H9 (cell line): ENCODE measurements at regions not wholly inside any gene's neighbourhood (a gene's known extent, or its start where the extent isn't known, plus 50 kb on each side); places are given as distances from the start of the nearest gene placed in this dataset.

Experiments used
- DNase-seq: peaks from one replicate; pipeline ENCODE4 v3.0.0-alpha.2; 2017
- H2AFZ ChIP-seq: one replicate; pipeline ENCODE4 v1.6.1; 2013; ENCODE audit warnings: mild to moderate bottlenecking, low read length, control low read depth, moderate library complexity
- H2AK5ac ChIP-seq: 2 replicates; pipeline ENCODE4 v1.6.1; 2013; ENCODE audit warnings: low read length, control low read depth, mixed read lengths; ENCODE audit not compliant: insufficient read length
- H2BK120ac ChIP-seq: one replicate; pipeline ENCODE4 v1.6.1; 2013; ENCODE audit warnings: low read depth, mild to moderate bottlenecking, low read length, control low read depth, inconsistent platforms; ENCODE audit not compliant: poor library complexity, severe bottlenecking
- H2BK12ac ChIP-seq: 2 replicates; pipeline ENCODE4 v1.6.1; 2013; ENCODE audit warnings: low read length, control low read depth, mixed read lengths, low read depth; ENCODE audit not compliant: insufficient read length
- H2BK15ac ChIP-seq: 2 replicates; pipeline ENCODE4 v1.6.1; 2013; ENCODE audit warnings: low read depth, low read length, control low read depth
- H2BK20ac ChIP-seq: one replicate; pipeline ENCODE4 v1.6.1; 2013; ENCODE audit warnings: low read depth, mild to moderate bottlenecking, low read length, control low read depth, inconsistent platforms; ENCODE audit not compliant: poor library complexity, severe bottlenecking
- H2BK5ac ChIP-seq: 2 replicates; pipeline ENCODE4 v1.6.1; 2013; ENCODE audit warnings: low read length, control low read depth, mixed read lengths; ENCODE audit not compliant: insufficient read length
- H3K14ac ChIP-seq: 2 replicates; pipeline ENCODE4 v1.6.1; 2013; ENCODE audit warnings: low read length, control low read depth; ENCODE audit not compliant: insufficient read depth
- H3K18ac ChIP-seq: 2 replicates; pipeline ENCODE4 v1.6.1; 2013; ENCODE audit warnings: low read depth, mild to moderate bottlenecking, mixed read lengths, low read length, control low read depth; ENCODE audit not compliant: insufficient read length
- H3K23ac ChIP-seq: 2 replicates; pipeline ENCODE4 v1.6.1; 2013; ENCODE audit warnings: low read length, control low read depth, mixed read lengths, low read depth; ENCODE audit not compliant: insufficient read length
- H3K23me2 ChIP-seq: 2 replicates; pipeline ENCODE4 v1.6.1; 2013; ENCODE audit warnings: low read depth, mild to moderate bottlenecking, mixed read lengths, low read length, control low read depth; ENCODE audit not compliant: insufficient read length, poor library complexity, severe bottlenecking
- H3K27ac ChIP-seq: 2 replicates; pipeline ENCODE4 v1.5.1; 2013; ENCODE audit warnings: low read length, control low read depth, mixed read lengths, low read depth; ENCODE audit not compliant: insufficient read length
- H3K27me3 ChIP-seq: 2 replicates; pipeline ENCODE4 v1.6.1; 2013; ENCODE audit warnings: low read length, control low read depth, inconsistent platforms; ENCODE audit not compliant: insufficient read depth
- H3K4ac ChIP-seq: 2 replicates; pipeline ENCODE4 v1.6.1; 2013; ENCODE audit warnings: low read depth, mild to moderate bottlenecking, control low read depth, inconsistent platforms, low read length, moderate library complexity
- H3K4me1 ChIP-seq: 2 replicates; pipeline ENCODE4 v1.6.1; 2013; ENCODE audit warnings: low read length, control low read depth, inconsistent platforms; ENCODE audit not compliant: insufficient read depth
- H3K4me2 ChIP-seq: 2 replicates; pipeline ENCODE4 v1.6.1; 2013; ENCODE audit warnings: low read length, control low read depth, mixed read lengths; ENCODE audit not compliant: insufficient read length, insufficient read depth
- H3K56ac ChIP-seq: 2 replicates; pipeline ENCODE4 v1.6.1; 2013; ENCODE audit warnings: low read depth, mild to moderate bottlenecking, mixed read lengths, low read length, control low read depth; ENCODE audit not compliant: insufficient read length
- H3K79me1 ChIP-seq: 2 replicates; pipeline ENCODE4 v1.6.1; 2013; ENCODE audit warnings: low read depth, mild to moderate bottlenecking, moderate library complexity, low read length, control low read depth, inconsistent platforms; ENCODE audit not compliant: insufficient read depth, poor library complexity, severe bottlenecking
- H3K79me2 ChIP-seq: 2 replicates; pipeline ENCODE4 v1.6.1; 2013; ENCODE audit warnings: low read length, control low read depth, inconsistent platforms; ENCODE audit not compliant: insufficient read depth
- H3K9ac ChIP-seq: 2 replicates; pipeline ENCODE4 v1.6.1; 2013; ENCODE audit warnings: low read length, control low read depth, mixed read lengths; ENCODE audit not compliant: insufficient read length; ENCODE audit errors: extremely low read depth
- H3K9me3 ChIP-seq: one replicate; pipeline ENCODE4 v1.6.1; 2013; ENCODE audit warnings: low read depth, low read length, inconsistent platforms; ENCODE audit not compliant: control insufficient read depth
- H3T11ph ChIP-seq: one replicate; pipeline ENCODE4 v1.6.1; 2013; ENCODE audit warnings: mild to moderate bottlenecking, low read length, control low read depth, inconsistent platforms
- H4K20me1 ChIP-seq: one replicate; pipeline ENCODE4 v1.6.1; 2013; ENCODE audit not compliant: control insufficient read depth, insufficient read length, insufficient read depth
- H4K5ac ChIP-seq: 2 replicates; pipeline ENCODE4 v1.6.1; 2013; ENCODE audit warnings: low read depth, mild to moderate bottlenecking, mixed read lengths, low read length, control low read depth; ENCODE audit not compliant: insufficient read length
- H4K8ac ChIP-seq: replicated peaks from 2 replicates; pipeline ENCODE4 v1.6.1; 2013; ENCODE audit warnings: low read length, control low read depth, mixed read lengths, low read depth; ENCODE audit not compliant: insufficient read length
- H4K91ac ChIP-seq: 2 replicates; pipeline ENCODE4 v1.6.1; 2013; ENCODE audit warnings: low read depth, mild to moderate bottlenecking, moderate library complexity, mixed read lengths, low read length, control low read depth; ENCODE audit not compliant: insufficient read length
- H3K27ac Mint-ChIP-seq, 3 experiments: 2 replicates in 2 of 3; 3 replicates in 1 of 3; pipeline ENCODE4 v1.8.0; 2020 to 2021; ENCODE audit warnings: mixed read lengths in 3 of 3, mild to moderate bottlenecking in 1 of 3, moderate library complexity in 1 of 3
- H3K27me3 Mint-ChIP-seq: 2 replicates; pipeline ENCODE4 v1.8.0; 2021; ENCODE audit warnings: low read depth, mild to moderate bottlenecking, moderate library complexity, mixed read lengths
- H3K36me3 Mint-ChIP-seq, 3 experiments: 2 replicates in 2 of 3; 3 replicates in 1 of 3; pipeline ENCODE4 v1.8.0; 2020 to 2021; ENCODE audit warnings: low read depth in 3 of 3, mixed read lengths in 3 of 3; ENCODE audit not compliant: insufficient read depth in 1 of 3
- H3K4me1 Mint-ChIP-seq, 2 experiments: 2 replicates each; pipeline ENCODE4 v1.8.0; 2020; ENCODE audit warnings: mixed read lengths in 2 of 2
- H3K4me3 Mint-ChIP-seq, 2 experiments: 2 replicates in 1 of 2; 3 replicates in 1 of 2; pipeline ENCODE4 v1.8.0; 2020 to 2021; ENCODE audit warnings: mild to moderate bottlenecking in 2 of 2, mixed read lengths in 2 of 2, moderate library complexity in 1 of 2
- H3K9me3 Mint-ChIP-seq, 2 experiments: 2 replicates in 1 of 2; 3 replicates in 1 of 2; pipeline ENCODE4 v1.8.0; 2020; ENCODE audit warnings: mild to moderate bottlenecking in 2 of 2, mixed read lengths in 2 of 2, moderate library complexity in 1 of 2
- CTCF ChIP-seq: fragments of 200-600 bp; sonication (generic); conservative IDR thresholded peaks from 3 replicates; pipeline ENCODE4 v1.8.0; 2021; ENCODE audit warnings: antibody characterized with exemption, mild to moderate bottlenecking
- WGBS: extraction: QIAGEN DNeasy Blood & Tissue Kit; methylation state at CpG from one replicate; pipeline ENCODE4 v1.1.7; 2013; ENCODE audit warnings: missing lambda C conversion rate, low lambda C conversion rate, mixed read lengths; ENCODE audit not compliant: insufficient read length; ENCODE audit errors: extremely low coverage; 5-methylcytosine and 5-hydroxymethylcytosine counted together

- no peak overlapping the region for H4K5ac ChIP-seq
- no peak overlapping the region for H4K8ac ChIP-seq
- H3K79me2 ChIP-seq = no peaks in the 10 kb centered on the region
- Mint-ChIP-seq H3K4me1 (peaks cover 0 to 7% of the 10 kb centered on the region in 2 experiments; a peak in 1 of 4 replicates), H3K4me3 (no peak overlapping the region), H3K27me3 (no peaks in the 10 kb centered on the region), H3K27ac (no peak overlapping the region), H3K9me3 (no peaks in the 10 kb centered on the region; a peak in 1 of 5 replicates), H3K36me3 (no peaks in the 10 kb centered on the region)
- H3K9me3 ChIP-seq = no peaks in the 10 kb centered on the region
- H3K23ac ChIP-seq = no peak overlapping the region
- H2BK5ac ChIP-seq = no peak overlapping the region
- DNase-seq = no peak
- no peak overlapping the region for H2BK12ac ChIP-seq
- no peak overlapping the region for H3K27ac ChIP-seq
- no peak overlapping the region for H2AK5ac ChIP-seq
- no peak overlapping the region for H3K18ac ChIP-seq
- no peak overlapping the region for H4K91ac ChIP-seq
- H2AFZ ChIP-seq = no peak overlapping the region
- H2BK20ac ChIP-seq = no peak overlapping the region
- no peak overlapping the region for H3K9ac ChIP-seq
- no peaks in the 10 kb centered on the region for H3K23me2 ChIP-seq
- H3K4me1 ChIP-seq = no peaks in the 10 kb centered on the region
- H3K4ac ChIP-seq = no peak overlapping the region
- TF ChIP-seq CTCF = no peak
- H2BK15ac ChIP-seq = no peak overlapping the region
- H4K20me1 ChIP-seq = no peaks in the 10 kb centered on the region
- H3T11ph ChIP-seq = no peak overlapping the region
- H2BK120ac ChIP-seq = no peak overlapping the region
- no peak overlapping the region for H3K14ac ChIP-seq
- no peak overlapping the region for H3K4me2 ChIP-seq
- no peak overlapping the region for H3K56ac ChIP-seq
- no peaks in the 10 kb centered on the region for H3K79me1 ChIP-seq
- WGBS = no CpG with 5 or more reads among the region's 4 CpGs
- H3K27me3 ChIP-seq = no peaks in the 10 kb centered on the region
Measured at GRCh38 chr4:67134616-67135015, 410.7 kb downstream of the CENPC start.
